SK-N-SH (cell line): ENCODE measurements at regions not wholly inside any gene's neighbourhood (a gene's known extent, or its start where the extent isn't known, plus 50 kb on each side); places are given as distances from the start of the nearest gene placed in this dataset.
A peak's percentile ranks its signal among the peaks of the same experiment; 100 is the strongest.

Experiments used
- CTCF ChIA-PET: fragments of 300-600, 350-600 bp; formaldehyde crosslinking; extraction: SDS; loops from one replicate; lab custom pipeline; 2021; lab: Yijun Ruan, JAX
- POLR2A ChIA-PET: fragments of 350-600 bp; sonication (Branson Sonifier 250); formaldehyde crosslinking; extraction: SDS; loops from one replicate; lab custom pipeline; 2020; ENCODE audit warnings: antibody characterized with exemption, inconsistent platforms; lab: Yijun Ruan, JAX
- DNase-seq: peaks from one replicate; pipeline ENCODE4 v3.0.0; 2012
- H2AFZ ChIP-seq: fragments of 200-600 bp; sonication (generic); 2 replicates; pipeline ENCODE4 v1.8.1; 2016; ENCODE audit warnings: antibody characterized with exemption, mild to moderate bottlenecking, low read depth
- H3F3A ChIP-seq: fragments of 200-600 bp; sonication (generic); replicated peaks from 2 replicates; pipeline ENCODE3; 2016; ENCODE audit warnings: antibody characterized with exemption, mild to moderate bottlenecking; ENCODE audit not compliant: insufficient read depth
- H3K27ac ChIP-seq, 2 experiments: fragments of 200-500 bp in 1 of 2; fragments of 200-600 bp in 1 of 2; sonication (Bioruptor generic) in 1 of 2; sonication (generic), shearing (Covaris generic) in 1 of 2; 2 replicates each; pipeline versions ENCODE4 v1.5.1 to v1.6.1; 2014 to 2016; ENCODE audit warnings: low read depth in 2 of 2, inconsistent platforms in 1 of 2, low read length in 1 of 2, mild to moderate bottlenecking in 1 of 2, mixed read lengths in 1 of 2
- H3K27me3 ChIP-seq: fragments of 200-600 bp; sonication (generic), shearing (Covaris generic); 2 replicates; pipeline ENCODE4 v1.6.1; 2016; ENCODE audit warnings: mixed run types; ENCODE audit not compliant: insufficient read depth
- H3K36me3 ChIP-seq, 2 experiments: fragments of 200-500 bp in 1 of 2; fragments of 200-600 bp in 1 of 2; sonication (Bioruptor generic) in 1 of 2; sonication (generic) in 1 of 2; replicated peaks in 1 of 2; 2 replicates each; pipeline versions ENCODE3 to v1.5.1; 2014 to 2016; ENCODE audit warnings: low read length in 1 of 2, mild to moderate bottlenecking in 1 of 2; ENCODE audit not compliant: insufficient read depth in 2 of 2, control insufficient read depth in 1 of 2
- H3K4me1 ChIP-seq, 2 experiments: fragments of 200-500 bp in 1 of 2; fragments of 200-600 bp in 1 of 2; sonication (Bioruptor generic) in 1 of 2; sonication (generic), shearing (Covaris generic) in 1 of 2; 2 replicates each; pipeline versions ENCODE4 v1.5.1 to v1.6.1; 2014 to 2016; ENCODE audit warnings: low read depth in 1 of 2, low read length in 1 of 2, mixed run types in 1 of 2; ENCODE audit not compliant: insufficient read depth in 2 of 2, control insufficient read depth in 1 of 2
- H3K4me2 ChIP-seq: fragments of 200-600 bp; sonication (generic), shearing (Covaris generic); 2 replicates; pipeline ENCODE4 v1.6.1; 2017; ENCODE audit warnings: mixed run types
- H3K4me3 ChIP-seq, 2 experiments: fragments of 200-500 bp in 1 of 2; fragments of 200-600 bp in 1 of 2; sonication (Bioruptor generic) in 1 of 2; sonication (generic), shearing (Covaris generic) in 1 of 2; 2 replicates each; pipeline versions ENCODE4 v1.5.1 to v1.8.1; 2014 to 2016; ENCODE audit warnings: low read depth in 2 of 2, inconsistent platforms in 1 of 2, low read length in 1 of 2, mild to moderate bottlenecking in 1 of 2, mixed read lengths in 1 of 2, moderate library complexity in 1 of 2
- H3K79me2 ChIP-seq: fragments of 200-600 bp; sonication (generic); 2 replicates; pipeline ENCODE4 v1.8.1; 2017; ENCODE audit warnings: mild to moderate bottlenecking; ENCODE audit not compliant: insufficient read depth
- H3K9ac ChIP-seq: fragments of 200-600 bp; sonication (generic); 2 replicates; pipeline ENCODE4 v1.6.1; 2017; ENCODE audit warnings: mixed run types
- H3K9me2 ChIP-seq: fragments of 200-600 bp; sonication (generic); 2 replicates; pipeline ENCODE4 v1.6.1; 2017; ENCODE audit warnings: mixed run types
- H3K9me3 ChIP-seq: fragments of 200-600 bp; sonication (generic); 2 replicates; pipeline ENCODE4 v1.6.1; 2017; ENCODE audit warnings: mixed run types, mild to moderate bottlenecking, moderate library complexity
- H4K20me1 ChIP-seq: fragments of 200-600 bp; sonication (generic); 2 replicates; pipeline ENCODE4 v1.6.1; 2017; ENCODE audit warnings: mild to moderate bottlenecking, mixed run types; ENCODE audit not compliant: insufficient read depth
- CHD2 ChIP-seq: fragments of 150-350 bp; IDR thresholded peaks from 2 replicates; pipeline ENCODE4 v1.6.1; 2018; ENCODE audit warnings: low read length; ENCODE audit not compliant: partially characterized antibody
- ELF1 ChIP-seq: IDR thresholded peaks from 2 replicates; pipeline ENCODE4 v1.4.0; 2012
- EZH2phosphoT487 ChIP-seq: fragments of 200-600 bp; sonication (generic); IDR thresholded peaks from 2 replicates; pipeline ENCODE4 v1.6.1; 2017; ENCODE audit warnings: low read depth, mixed run types, mild to moderate bottlenecking, antibody characterized with exemption, moderate library complexity, borderline replicate concordance
- FOSL2 ChIP-seq: IDR thresholded peaks from 2 replicates; pipeline ENCODE4 v1.4.0; 2012; ENCODE audit warnings: low read depth, mild to moderate bottlenecking, moderate library complexity, borderline replicate concordance
- FOXJ3 ChIP-seq: sonication (generic); formaldehyde crosslinking; IDR thresholded peaks from 2 replicates; pipeline ENCODE4 v1.5.1; 2020; ENCODE audit warnings: mild to moderate bottlenecking, missing genetic modification reagents
- JUND ChIP-seq: IDR thresholded peaks from 2 replicates; pipeline ENCODE4 v1.4.0; 2012
- MAX ChIP-seq: IDR thresholded peaks from 2 replicates; pipeline ENCODE4 v1.4.0; 2012; ENCODE audit warnings: low read depth
- MEF2A ChIP-seq: IDR thresholded peaks from 2 replicates; pipeline ENCODE4 v1.4.0; 2012; ENCODE audit warnings: low read depth, borderline replicate concordance
- MXI1 ChIP-seq: IDR thresholded peaks from 2 replicates; pipeline ENCODE4 v1.6.1; 2012; ENCODE audit warnings: mild to moderate bottlenecking, low read depth, low read length, improper control_type of control experiment
- NRF1 ChIP-seq: IDR thresholded peaks from 2 replicates; pipeline ENCODE4 v1.6.1; 2012; ENCODE audit warnings: low read depth, mild to moderate bottlenecking, low read length
- PBX3 ChIP-seq: IDR thresholded peaks from 2 replicates; pipeline ENCODE4; 2012
- RXRA ChIP-seq: IDR thresholded peaks from 2 replicates; pipeline ENCODE4 v1.4.0; 2012; ENCODE audit warnings: low read depth, mild to moderate bottlenecking, borderline replicate concordance
- SIN3A ChIP-seq: IDR thresholded peaks from 2 replicates; pipeline ENCODE4 v1.6.1; 2012; ENCODE audit warnings: low read depth, mild to moderate bottlenecking, low read length, moderate library complexity, borderline replicate concordance
- SMC3 ChIP-seq: IDR thresholded peaks from 2 replicates; pipeline ENCODE4 v1.6.1; 2012; ENCODE audit warnings: low read depth, low read length, improper control_type of control experiment
- TAF1 ChIP-seq: IDR thresholded peaks from 2 replicates; pipeline ENCODE4 v1.6.1; 2012; ENCODE audit warnings: low read depth, mild to moderate bottlenecking, low read length, moderate library complexity, borderline replicate concordance
- TCF12 ChIP-seq: IDR thresholded peaks from 2 replicates; pipeline ENCODE4 v1.4.0; 2012
- ZBTB33 ChIP-seq: IDR thresholded peaks from 2 replicates; pipeline ENCODE4 v1.4.0; 2012; ENCODE audit warnings: low read depth, borderline replicate concordance
- WGBS: methylation state at CpG from one replicate; pipeline ENCODE4 v1.1.6; 2017; ENCODE audit warnings: low lambda C conversion rate; 5-methylcytosine and 5-hydroxymethylcytosine counted together
- TF ChIP-seq, protein P1 (sequence below): IDR thresholded peaks from 2 replicates; pipeline ENCODE4 v1.6.1; 2012; ENCODE audit warnings: mild to moderate bottlenecking, low read depth, low read length, moderate library complexity
- TF ChIP-seq, protein P2 (sequence below): fragments of 200-600 bp; sonication (generic); IDR thresholded peaks from 2 replicates; pipeline ENCODE4 v1.6.1; 2017; ENCODE audit warnings: antibody characterized with exemption, mild to moderate bottlenecking, moderate library complexity

GRCh38 chr4:170414360-170414759 is 324.6 kb upstream of the AADAT start:
- H3K4me1 ChIP-seq = peaks cover 0 to 13% of the 10 kb centered on the region in 2 experiments; a peak in 1 of 4 replicates
- no peaks in the 10 kb centered on the region for H3K79me2 ChIP-seq
- peak overlapping the region; percentile 48; the same call in 1 of the 2 replicates for H3K4me2 ChIP-seq
- ChIA-PET POLR2A (no interaction called here), CTCF (no interaction called here)
- no peaks in the 10 kb centered on the region for H4K20me1 ChIP-seq
- H3K36me3 ChIP-seq = no peaks in the 10 kb centered on the region
- TF ChIP-seq SMC3 (no peak), MEF2A (no peak), FOSL2 (0 out of 2 replicates have a peak, but pooled peaks have one; percentile 7)
- no peak overlapping the region for H3K9ac ChIP-seq
- H3K9me3 ChIP-seq = no peaks in the 10 kb centered on the region
- no peaks in the 10 kb centered on the region for H3K27me3 ChIP-seq
- 12% methylated on average over 2 of the region's 2 CpGs for WGBS
- peak overlapping the region in 1 of 2 experiments; percentile 41; a peak in 1 of 4 replicates for H3K27ac ChIP-seq
- no peak overlapping the region for H3K4me3 ChIP-seq
- H3F3A ChIP-seq = peaks cover 13% of the 10 kb centered on the region
- no peak for DNase-seq
- H2AFZ ChIP-seq = peak overlapping the region; percentile 88
- no peaks in the 10 kb centered on the region for H3K9me2 ChIP-seq

DNA sequence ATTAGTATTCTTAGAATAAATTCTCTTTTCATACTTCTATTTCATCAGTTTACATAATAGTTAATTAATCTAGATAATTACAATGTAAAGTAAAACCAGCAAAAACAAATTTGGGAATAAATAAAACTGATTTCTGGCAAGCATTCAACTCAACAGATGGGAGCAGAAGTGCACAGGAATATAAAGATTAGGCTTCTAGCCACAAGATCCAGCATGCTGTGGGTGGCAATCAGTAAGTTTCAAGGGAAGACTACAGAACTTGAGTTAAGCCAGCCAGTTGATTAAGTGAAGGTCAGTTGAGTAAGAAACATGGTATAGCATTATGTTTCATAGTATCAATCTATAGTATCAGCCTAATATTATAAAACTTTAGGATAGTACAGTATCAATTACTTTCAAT is 324.2 kb upstream of the AADAT start:
- Histone ChIP-seq H3K9ac (no peak overlapping the region), H2AFZ (no peak overlapping the region; the same call in 1 of the 2 replicates), H3K36me3 (no peaks in the 10 kb centered on the region), H3K4me3 (no peak overlapping the region), H3F3A (peaks cover 13% of the 10 kb centered on the region), H3K79me2 (no peaks in the 10 kb centered on the region), H3K4me1 (peaks cover 0 to 13% of the 10 kb centered on the region in 2 experiments; a peak in 1 of 4 replicates), H3K9me2 (no peaks in the 10 kb centered on the region), H3K27me3 (no peaks in the 10 kb centered on the region), H3K4me2 (0 out of 2 replicates have a peak overlapping the region, but pooled peaks have one; percentile 48), H4K20me1 (no peaks in the 10 kb centered on the region), H3K9me3 (no peaks in the 10 kb centered on the region), H3K27ac (no peak overlapping the region)
- ChIA-PET POLR2A (no interaction called here), CTCF (no interaction called here)
- no peak for DNase-seq
- TF ChIP-seq TAF1 (no peak), FOXJ3 (CRISPR knock-in tag) (no peak), SIN3A (no peak), SMC3 (no peak), ELF1 (no peak), JUND (no peak), EZH2phosphoT487 (no peak), CHD2 (no peak), MEF2A (no peak), TCF12 (no peak), PBX3 (no peak), RXRA (no peak), NRF1 (no peak), ZBTB33 (no peak), MAX (no peak), MXI1 (no peak)
- TF ChIP-seq, protein P1, sequence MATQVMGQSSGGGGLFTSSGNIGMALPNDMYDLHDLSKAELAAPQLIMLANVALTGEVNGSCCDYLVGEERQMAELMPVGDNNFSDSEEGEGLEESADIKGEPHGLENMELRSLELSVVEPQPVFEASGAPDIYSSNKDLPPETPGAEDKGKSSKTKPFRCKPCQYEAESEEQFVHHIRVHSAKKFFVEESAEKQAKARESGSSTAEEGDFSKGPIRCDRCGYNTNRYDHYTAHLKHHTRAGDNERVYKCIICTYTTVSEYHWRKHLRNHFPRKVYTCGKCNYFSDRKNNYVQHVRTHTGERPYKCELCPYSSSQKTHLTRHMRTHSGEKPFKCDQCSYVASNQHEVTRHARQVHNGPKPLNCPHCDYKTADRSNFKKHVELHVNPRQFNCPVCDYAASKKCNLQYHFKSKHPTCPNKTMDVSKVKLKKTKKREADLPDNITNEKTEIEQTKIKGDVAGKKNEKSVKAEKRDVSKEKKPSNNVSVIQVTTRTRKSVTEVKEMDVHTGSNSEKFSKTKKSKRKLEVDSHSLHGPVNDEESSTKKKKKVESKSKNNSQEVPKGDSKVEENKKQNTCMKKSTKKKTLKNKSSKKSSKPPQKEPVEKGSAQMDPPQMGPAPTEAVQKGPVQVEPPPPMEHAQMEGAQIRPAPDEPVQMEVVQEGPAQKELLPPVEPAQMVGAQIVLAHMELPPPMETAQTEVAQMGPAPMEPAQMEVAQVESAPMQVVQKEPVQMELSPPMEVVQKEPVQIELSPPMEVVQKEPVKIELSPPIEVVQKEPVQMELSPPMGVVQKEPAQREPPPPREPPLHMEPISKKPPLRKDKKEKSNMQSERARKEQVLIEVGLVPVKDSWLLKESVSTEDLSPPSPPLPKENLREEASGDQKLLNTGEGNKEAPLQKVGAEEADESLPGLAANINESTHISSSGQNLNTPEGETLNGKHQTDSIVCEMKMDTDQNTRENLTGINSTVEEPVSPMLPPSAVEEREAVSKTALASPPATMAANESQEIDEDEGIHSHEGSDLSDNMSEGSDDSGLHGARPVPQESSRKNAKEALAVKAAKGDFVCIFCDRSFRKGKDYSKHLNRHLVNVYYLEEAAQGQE = no peak
- TF ChIP-seq, protein P2, sequence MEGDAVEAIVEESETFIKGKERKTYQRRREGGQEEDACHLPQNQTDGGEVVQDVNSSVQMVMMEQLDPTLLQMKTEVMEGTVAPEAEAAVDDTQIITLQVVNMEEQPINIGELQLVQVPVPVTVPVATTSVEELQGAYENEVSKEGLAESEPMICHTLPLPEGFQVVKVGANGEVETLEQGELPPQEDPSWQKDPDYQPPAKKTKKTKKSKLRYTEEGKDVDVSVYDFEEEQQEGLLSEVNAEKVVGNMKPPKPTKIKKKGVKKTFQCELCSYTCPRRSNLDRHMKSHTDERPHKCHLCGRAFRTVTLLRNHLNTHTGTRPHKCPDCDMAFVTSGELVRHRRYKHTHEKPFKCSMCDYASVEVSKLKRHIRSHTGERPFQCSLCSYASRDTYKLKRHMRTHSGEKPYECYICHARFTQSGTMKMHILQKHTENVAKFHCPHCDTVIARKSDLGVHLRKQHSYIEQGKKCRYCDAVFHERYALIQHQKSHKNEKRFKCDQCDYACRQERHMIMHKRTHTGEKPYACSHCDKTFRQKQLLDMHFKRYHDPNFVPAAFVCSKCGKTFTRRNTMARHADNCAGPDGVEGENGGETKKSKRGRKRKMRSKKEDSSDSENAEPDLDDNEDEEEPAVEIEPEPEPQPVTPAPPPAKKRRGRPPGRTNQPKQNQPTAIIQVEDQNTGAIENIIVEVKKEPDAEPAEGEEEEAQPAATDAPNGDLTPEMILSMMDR = no peak
